ENCODE measurements at regions not wholly inside any gene's neighbourhood (a gene's known extent, or its start where the extent isn't known, plus 50 kb on each side); places are given as distances from the start of the nearest gene placed in this dataset.

GRCh38 chr3:109442531-109442930, 105.2 kb upstream of the DPPA4 start:
- peaks cover 0 to 18% (median 0%) of the 10 kb centered on the region in 3 donors for H3K9me3 ChIP-seq (ENCODE audit: control extremely low read depth in 1 of 3, control insufficient read depth in 2 of 3, insufficient read depth in 1 of 3, low read length in 2 of 3)
- no peak overlapping the region for H3K9ac ChIP-seq (ENCODE audit: low read length)
- H3K4me1 ChIP-seq (ENCODE audit: control insufficient read depth in 2 of 2, insufficient read depth in 2 of 2, low read length in 2 of 2) = no peaks in the 10 kb centered on the region
- no peak overlapping the region for H3K27ac ChIP-seq (ENCODE audit: low read length in 2 of 2)
- Mint-ChIP-seq H3K4me3 (no peak overlapping the region), H3K27ac (no peak overlapping the region), H3K4me1 (no peaks in the 10 kb centered on the region), H3K27me3 (no peaks in the 10 kb centered on the region), H3K9me3 (ENCODE audit: insufficient read depth) (peaks cover 2% of the 10 kb centered on the region)
- no peaks in the 10 kb centered on the region for H3K79me2 ChIP-seq (ENCODE audit: control insufficient read depth, insufficient read depth, low read length)
- H3K27me3 ChIP-seq (replicated peaks in 1 of 4; ENCODE audit: control extremely low read depth in 1 of 4, control insufficient read depth in 3 of 4, insufficient read depth in 4 of 4, low read length in 3 of 4) = no peaks in the 10 kb centered on the region
- no peaks in the 10 kb centered on the region for H3K36me3 ChIP-seq (replicated peaks in 1 of 2; ENCODE audit: control extremely low read depth in 1 of 2, control insufficient read depth in 1 of 2, extremely low read depth in 1 of 2, insufficient read depth in 2 of 2, low read length in 1 of 2)
- CTCF ChIA-PET = no interaction called here
- no peak for DNase-seq
- H2AFZ ChIP-seq (ENCODE audit: insufficient read depth, low read depth, low read length, poor library complexity, severe bottlenecking) = no peak overlapping the region
- intact Hi-C loops (cut with micrococcal nuclease) = no loop called here
- H4K20me1 ChIP-seq (ENCODE audit: control insufficient read depth, insufficient read depth, low read length, poor library complexity, severe bottlenecking) = no peaks in the 10 kb centered on the region
- H3K4me3 ChIP-seq (ENCODE audit: control extremely low read depth in 1 of 5, extremely low read depth in 1 of 5, insufficient read depth in 1 of 5, low read depth in 2 of 5, low read length in 4 of 5) = no peak overlapping the region
- POLR2A ChIA-PET = no interaction called here
- ATAC-seq (ENCODE audit: low read depth) = no peak
- WGBS (ENCODE audit: insufficient coverage) = 92% methylated on average over 1 of the region's 4 CpGs
- TF ChIP-seq EZH2 (IDR thresholded peaks at IDR 0.05; ENCODE audit: borderline replicate concordance, insufficient read depth, low read depth, low read length, poor library complexity, severe bottlenecking) (no peak), CTCF (IDR thresholded peaks at IDR 0.05) (no peak)
- no peak overlapping the region for H3K4me2 ChIP-seq (replicated peaks; ENCODE audit: low read depth, low read length, poor library complexity, severe bottlenecking)

GRCh38 chr3:109440353-109440752, 103.0 kb upstream of the DPPA4 start:
- H3K27me3 Mint-ChIP-seq = no peaks in the 10 kb centered on the region
- no peak overlapping the region for H3K4me2 ChIP-seq (replicated peaks; ENCODE audit: low read depth, low read length, poor library complexity, severe bottlenecking)
- H3K27me3 ChIP-seq (replicated peaks in 1 of 4; ENCODE audit: control extremely low read depth in 1 of 4, control insufficient read depth in 3 of 4, insufficient read depth in 4 of 4, low read length in 3 of 4) = no peaks in the 10 kb centered on the region
- H3K79me2 ChIP-seq (ENCODE audit: control insufficient read depth, insufficient read depth, low read length) = no peaks in the 10 kb centered on the region
- no peak overlapping the region for H2AFZ ChIP-seq (ENCODE audit: insufficient read depth, low read depth, low read length, poor library complexity, severe bottlenecking)
- no peaks in the 10 kb centered on the region for H3K36me3 ChIP-seq (replicated peaks in 1 of 2; ENCODE audit: control extremely low read depth in 1 of 2, control insufficient read depth in 1 of 2, extremely low read depth in 1 of 2, insufficient read depth in 2 of 2, low read length in 1 of 2)
- H3K9me3 ChIP-seq (ENCODE audit: control extremely low read depth in 1 of 3, control insufficient read depth in 2 of 3, insufficient read depth in 1 of 3, low read length in 2 of 3) = peaks cover 0 to 15% (median 0%) of the 10 kb centered on the region in 3 donors
- no peak overlapping the region for H3K4me3 Mint-ChIP-seq
- H3K27ac ChIP-seq (ENCODE audit: low read length in 2 of 2) = no peak overlapping the region
- ATAC-seq (ENCODE audit: low read depth) (no peak), DNase-seq (no peak)
- intact Hi-C loops (cut with micrococcal nuclease) = no loop called here
- no peak overlapping the region for H3K4me3 ChIP-seq (ENCODE audit: control extremely low read depth in 1 of 5, extremely low read depth in 1 of 5, insufficient read depth in 1 of 5, low read depth in 2 of 5, low read length in 4 of 5)
- no peaks in the 10 kb centered on the region for H3K9me3 Mint-ChIP-seq (ENCODE audit: insufficient read depth)
- H3K27ac Mint-ChIP-seq = no peak overlapping the region
- H4K20me1 ChIP-seq (ENCODE audit: control insufficient read depth, insufficient read depth, low read length, poor library complexity, severe bottlenecking) = no peaks in the 10 kb centered on the region
- H3K9ac ChIP-seq (ENCODE audit: low read length) = no peak overlapping the region
- WGBS (ENCODE audit: insufficient coverage) = 65% methylated on average over 3 of the region's 7 CpGs
- ChIA-PET CTCF (no interaction called here), POLR2A (no interaction called here)
- TF ChIP-seq CTCF (IDR thresholded peaks at IDR 0.05) = no peak
- no peak for TF ChIP-seq EZH2 (IDR thresholded peaks at IDR 0.05; ENCODE audit: borderline replicate concordance, insufficient read depth, low read depth, low read length, poor library complexity, severe bottlenecking)
- H3K4me1 Mint-ChIP-seq = no peaks in the 10 kb centered on the region
- H3K4me1 ChIP-seq (ENCODE audit: control insufficient read depth in 2 of 2, insufficient read depth in 2 of 2, low read length in 2 of 2) = no peaks in the 10 kb centered on the region

Data from B cell (primary cell).